Erythroblast (primary cell): ENCODE measurements at regions not wholly inside any gene's neighbourhood (a gene's known extent, or its start where the extent isn't known, plus 50 kb on each side); places are given as distances from the start of the nearest gene placed in this dataset.

ENCODE experiments used
- DNase-seq, 2 experiments: peaks; one replicate each; lab custom pipeline; 2025; lab: John Stamatoyannopoulos, UW
- GATA1 ChIP-seq: IDR thresholded peaks from 2 replicates; pipeline ENCODE4 v1.6.1; 2011; ENCODE audit warnings: low read depth, mild to moderate bottlenecking, control low read depth, low read length, moderate library complexity
- POLR2A ChIP-seq: IDR thresholded peaks from 2 replicates; pipeline ENCODE4 v1.6.1; 2011; ENCODE audit warnings: mild to moderate bottlenecking, low read length

- DNase-seq, result no peak
- no peak for TF ChIP-seq POLR2A
- no peak for TF ChIP-seq GATA1
Observed at GRCh38 chr17:70772761-70773160, 603.4 kb downstream of the KCNJ2 start.

- TF ChIP-seq GATA1 (no peak), POLR2A (no peak)
- no peak for DNase-seq
Observed at GRCh38 chr17:70773258-70773657, 603.9 kb downstream of the KCNJ2 start.

- DNase-seq, result no peak
- TF ChIP-seq GATA1 (no peak), POLR2A (no peak)
Observed at GRCh38 chr17:70774339-70775117, 605.2 kb downstream of the KCNJ2 start.

- TF ChIP-seq GATA1 (no peak), POLR2A (no peak)
- DNase-seq, result no peak
Observed at GRCh38 chr17:70775679-70776078, 606.3 kb downstream of the KCNJ2 start.

GRCh38 chr17:70776441-70776840, 607.1 kb downstream of the KCNJ2 start:
- DNase-seq, result no peak
- no peak for TF ChIP-seq POLR2A
- no peak for TF ChIP-seq GATA1

- no peak for TF ChIP-seq GATA1
- no peak for TF ChIP-seq POLR2A
- DNase-seq, result no peak
Observed at GRCh38 chr17:70780031-70780430, 610.7 kb downstream of the KCNJ2 start.

GRCh38 chr17:70786081-70786480, 616.7 kb downstream of the KCNJ2 start:
- no peak for TF ChIP-seq GATA1
- no peak for TF ChIP-seq POLR2A
- no peak for DNase-seq

GRCh38 chr17:70787721-70788300, 618.5 kb downstream of the KCNJ2 start:
- TF ChIP-seq GATA1, result no peak
- no peak for DNase-seq

- DNase-seq, result no peak
- TF ChIP-seq GATA1, result no peak
- TF ChIP-seq POLR2A, result no peak
Observed at GRCh38 chr17:70791748-70792443, 622.6 kb downstream of the KCNJ2 start.

- no peak for DNase-seq
- TF ChIP-seq POLR2A, result no peak
- no peak for TF ChIP-seq GATA1
Observed at GRCh38 chr17:70794738-70795137, 625.4 kb downstream of the KCNJ2 start.

- TF ChIP-seq GATA1 (no peak), POLR2A (no peak)
- DNase-seq, result no peak
Observed at GRCh38 chr17:70795620-70796019, 626.3 kb downstream of the KCNJ2 start.

- no peak for DNase-seq
- no peak for TF ChIP-seq POLR2A
- TF ChIP-seq GATA1, result no peak
Observed at GRCh38 chr17:70796757-70797156, 627.4 kb downstream of the KCNJ2 start.

- no peak for TF ChIP-seq POLR2A
- no peak for TF ChIP-seq GATA1
- no peak for DNase-seq
Observed at GRCh38 chr17:70797166-70797565, 627.8 kb downstream of the KCNJ2 start.

- TF ChIP-seq GATA1 (no peak), POLR2A (no peak)
- DNase-seq, result no peak
Observed at GRCh38 chr17:70804161-70804560, 634.8 kb downstream of the KCNJ2 start.
